Liver (tissue), 8 donors: ENCODE measurements at regions not wholly inside any gene's neighbourhood (a gene's known extent, or its start where the extent isn't known, plus 50 kb on each side); places are given as distances from the start of the nearest gene placed in this dataset.

Source experiments
- DNase-seq: peaks from one replicate; pipeline ENCODE4 v3.0.0-alpha.2; 2017; ENCODE audit warnings: low spot score
- H3K27ac ChIP-seq, 2 donors: one replicate each; pipeline ENCODE4 v1.7.0; 2013; ENCODE audit warnings: inconsistent platforms in 2 of 2, low read length in 2 of 2, control low read depth in 1 of 2, low read depth in 1 of 2, mild to moderate bottlenecking in 1 of 2
- H3K27me3 ChIP-seq, 4 donors: one replicate each; pipeline versions ENCODE4 v1.6.1 to v1.7.0; 2013; ENCODE audit warnings: low read length in 3 of 4, inconsistent platforms in 1 of 4, mild to moderate bottlenecking in 1 of 4, moderate library complexity in 1 of 4; ENCODE audit not compliant: control insufficient read depth in 4 of 4, insufficient read depth in 4 of 4
- H3K36me3 ChIP-seq, 4 donors: one replicate each; pipeline versions ENCODE4 v1.6.1 to v1.7.0; 2013; ENCODE audit warnings: low read length in 3 of 4, mild to moderate bottlenecking in 3 of 4, low read depth in 1 of 4, moderate library complexity in 1 of 4; ENCODE audit not compliant: control insufficient read depth in 4 of 4, insufficient read depth in 3 of 4
- H3K4me1 ChIP-seq, 4 donors: one replicate each; pipeline versions ENCODE4 v1.6.1 to v1.7.0; 2013; ENCODE audit warnings: low read length in 3 of 4, mild to moderate bottlenecking in 3 of 4, moderate library complexity in 1 of 4; ENCODE audit not compliant: control insufficient read depth in 4 of 4, insufficient read depth in 4 of 4
- H3K4me3 ChIP-seq, 3 donors: one replicate each; pipeline versions ENCODE4 v1.6.1 to v1.7.0; 2013; ENCODE audit warnings: low read length in 3 of 3, control low read depth in 1 of 3, low read depth in 1 of 3, mild to moderate bottlenecking in 1 of 3
- H3K9ac ChIP-seq, 2 donors: one replicate each; pipeline ENCODE4 v1.7.0; 2013; ENCODE audit warnings: low read length in 2 of 2, mild to moderate bottlenecking in 2 of 2, moderate library complexity in 2 of 2, control low read depth in 1 of 2, low read depth in 1 of 2
- H3K9me3 ChIP-seq, 4 donors: one replicate each; pipeline versions ENCODE4 v1.6.1 to v1.7.0; 2013; ENCODE audit warnings: low read length in 3 of 4; ENCODE audit not compliant: control insufficient read depth in 4 of 4
- EGR1 ChIP-seq, 2 donors: IDR thresholded peaks; 2 replicates each; pipeline ENCODE4 v1.6.1; 2016 to 2018; ENCODE audit warnings: antibody characterized with exemption in 2 of 2, low read depth in 2 of 2
- FOXA1 ChIP-seq: IDR thresholded peaks from 2 replicates; pipeline ENCODE4 v1.6.1; 2016; ENCODE audit warnings: antibody characterized with exemption
- FOXA2 ChIP-seq: IDR thresholded peaks from 2 replicates; pipeline ENCODE4 v1.6.1; 2016; ENCODE audit warnings: antibody characterized with exemption
- GABPA ChIP-seq, 2 donors: IDR thresholded peaks in 1 of 2; conservative IDR thresholded peaks in 1 of 2; 2 replicates each; pipeline ENCODE4 v1.6.1; 2016; ENCODE audit warnings: antibody characterized with exemption in 2 of 2, mild to moderate bottlenecking in 1 of 2, moderate library complexity in 1 of 2
- HNF4A ChIP-seq, 2 donors: conservative IDR thresholded peaks; 2 replicates each; pipeline ENCODE4 v1.6.1; 2016; ENCODE audit warnings: antibody characterized with exemption in 2 of 2, mild to moderate bottlenecking in 2 of 2
- HNF4G ChIP-seq: IDR thresholded peaks from 2 replicates; pipeline ENCODE4 v1.6.1; 2016; ENCODE audit warnings: antibody characterized with exemption
- JUND ChIP-seq, 2 donors: IDR thresholded peaks; 2 replicates each; pipeline ENCODE4 v1.6.1; 2016; ENCODE audit warnings: antibody characterized with exemption in 2 of 2
- NR2F2 ChIP-seq: IDR thresholded peaks from 2 replicates; pipeline ENCODE4 v1.6.1; 2016; ENCODE audit warnings: antibody characterized with exemption
- RAD21 ChIP-seq, 2 donors: IDR thresholded peaks; 2 replicates each; pipeline ENCODE4 v1.6.1; 2016; ENCODE audit warnings: antibody characterized with exemption in 2 of 2, mild to moderate bottlenecking in 2 of 2
- RXRA ChIP-seq, 2 donors: IDR thresholded peaks; 2 replicates each; pipeline ENCODE4 v1.6.1; 2017 to 2018; ENCODE audit warnings: antibody characterized with exemption in 2 of 2, mild to moderate bottlenecking in 1 of 2
- TAF1 ChIP-seq: conservative IDR thresholded peaks from 2 replicates; pipeline ENCODE4 v1.6.1; 2016; ENCODE audit warnings: antibody characterized with exemption, mild to moderate bottlenecking
- YY1 ChIP-seq: IDR thresholded peaks from 2 replicates; pipeline ENCODE4 v1.6.1; 2016; ENCODE audit warnings: antibody characterized with exemption, mild to moderate bottlenecking
- WGBS: extraction: QIAGEN DNeasy Blood & Tissue Kit; methylation state at CpG from one replicate; pipeline ENCODE4 v1.1.7; 2013; 5-methylcytosine and 5-hydroxymethylcytosine counted together
- TF ChIP-seq, protein P1 (sequence below): IDR thresholded peaks from 2 replicates; pipeline ENCODE4 v1.6.1; 2016; ENCODE audit warnings: antibody characterized with exemption
- TF ChIP-seq, protein P2 (sequence below): IDR thresholded peaks from 2 replicates; pipeline ENCODE4 v1.6.1; 2016; ENCODE audit warnings: antibody characterized with exemption
- TF ChIP-seq, protein P3 (sequence below): IDR thresholded peaks from 2 replicates; pipeline ENCODE4 v1.6.1; 2016; ENCODE audit warnings: antibody characterized with exemption
- TF ChIP-seq, protein P4 (sequence below): fragments of 150-350 bp; IDR thresholded peaks from 2 replicates; pipeline ENCODE4 v1.5.1; 2017; ENCODE audit warnings: improper control_type of control experiment, low read depth, low read length; ENCODE audit not compliant: missing input control
- donor health status: healthy.
- donor health status: healthy.
- donor health status: healthy.
- donor health status: healthy.
- donor health status: healthy.

DNA sequence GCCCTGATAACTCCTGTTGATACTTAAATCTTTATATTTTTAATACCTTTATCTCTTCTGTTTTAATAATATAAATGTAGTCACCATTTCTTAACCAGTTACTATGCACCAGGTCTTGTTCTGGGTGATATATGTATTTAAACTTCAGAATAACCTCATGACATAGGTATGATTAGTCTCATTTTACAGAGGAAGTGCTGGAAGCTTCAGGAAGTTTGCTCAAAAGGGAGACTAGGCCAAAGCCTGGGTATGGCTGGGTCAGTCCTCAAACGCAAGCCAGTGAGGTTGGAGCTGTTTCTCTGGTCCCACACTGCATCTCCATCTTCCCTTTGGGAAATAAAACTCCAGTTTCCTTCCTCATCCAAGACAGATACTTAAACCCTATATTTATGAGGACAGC, 204.7 kb upstream of the TANK start:
- no peaks in the 10 kb centered on the region for H3K27me3 ChIP-seq
- no peak overlapping the region for H3K4me3 ChIP-seq
- H3K4me1 ChIP-seq = no peaks in the 10 kb centered on the region
- H3K9me3 ChIP-seq = no peaks in the 10 kb centered on the region
- DNase-seq = no peak
- TF ChIP-seq, protein P1, sequence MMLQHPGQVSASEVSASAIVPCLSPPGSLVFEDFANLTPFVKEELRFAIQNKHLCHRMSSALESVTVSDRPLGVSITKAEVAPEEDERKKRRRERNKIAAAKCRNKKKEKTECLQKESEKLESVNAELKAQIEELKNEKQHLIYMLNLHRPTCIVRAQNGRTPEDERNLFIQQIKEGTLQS = no peak
- TF ChIP-seq YY1 (no peak), HNF4A (conservative IDR thresholded peaks at IDR 0.05) (no peak), GABPA (IDR thresholded peaks at IDR 0.05 in 1 of 2, conservative IDR thresholded peaks at IDR 0.05 in 1 of 2) (no peak), HNF4G (no peak), FOXA1 (no peak), FOXA2 (no peak), EGR1 (IDR thresholded peaks at IDR 0.05; ENCODE audit: low read depth in 2 of 2) (no peak), JUND (IDR thresholded peaks at IDR 0.05) (no peak)
- TF ChIP-seq, protein P2, sequence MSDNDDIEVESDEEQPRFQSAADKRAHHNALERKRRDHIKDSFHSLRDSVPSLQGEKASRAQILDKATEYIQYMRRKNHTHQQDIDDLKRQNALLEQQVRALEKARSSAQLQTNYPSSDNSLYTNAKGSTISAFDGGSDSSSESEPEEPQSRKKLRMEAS = no peak
- TF ChIP-seq, protein P3, sequence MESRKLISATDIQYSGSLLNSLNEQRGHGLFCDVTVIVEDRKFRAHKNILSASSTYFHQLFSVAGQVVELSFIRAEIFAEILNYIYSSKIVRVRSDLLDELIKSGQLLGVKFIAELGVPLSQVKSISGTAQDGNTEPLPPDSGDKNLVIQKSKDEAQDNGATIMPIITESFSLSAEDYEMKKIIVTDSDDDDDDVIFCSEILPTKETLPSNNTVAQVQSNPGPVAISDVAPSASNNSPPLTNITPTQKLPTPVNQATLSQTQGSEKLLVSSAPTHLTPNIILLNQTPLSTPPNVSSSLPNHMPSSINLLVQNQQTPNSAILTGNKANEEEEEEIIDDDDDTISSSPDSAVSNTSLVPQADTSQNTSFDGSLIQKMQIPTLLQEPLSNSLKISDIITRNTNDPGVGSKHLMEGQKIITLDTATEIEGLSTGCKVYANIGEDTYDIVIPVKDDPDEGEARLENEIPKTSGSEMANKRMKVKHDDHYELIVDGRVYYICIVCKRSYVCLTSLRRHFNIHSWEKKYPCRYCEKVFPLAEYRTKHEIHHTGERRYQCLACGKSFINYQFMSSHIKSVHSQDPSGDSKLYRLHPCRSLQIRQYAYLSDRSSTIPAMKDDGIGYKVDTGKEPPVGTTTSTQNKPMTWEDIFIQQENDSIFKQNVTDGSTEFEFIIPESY = no peak
- H3K9ac ChIP-seq = no peak overlapping the region
- H3K36me3 ChIP-seq = no peaks in the 10 kb centered on the region
- H3K27ac ChIP-seq = no peak overlapping the region
- WGBS = 82% methylated on average over 1 of the region's 1 CpG

DNA sequence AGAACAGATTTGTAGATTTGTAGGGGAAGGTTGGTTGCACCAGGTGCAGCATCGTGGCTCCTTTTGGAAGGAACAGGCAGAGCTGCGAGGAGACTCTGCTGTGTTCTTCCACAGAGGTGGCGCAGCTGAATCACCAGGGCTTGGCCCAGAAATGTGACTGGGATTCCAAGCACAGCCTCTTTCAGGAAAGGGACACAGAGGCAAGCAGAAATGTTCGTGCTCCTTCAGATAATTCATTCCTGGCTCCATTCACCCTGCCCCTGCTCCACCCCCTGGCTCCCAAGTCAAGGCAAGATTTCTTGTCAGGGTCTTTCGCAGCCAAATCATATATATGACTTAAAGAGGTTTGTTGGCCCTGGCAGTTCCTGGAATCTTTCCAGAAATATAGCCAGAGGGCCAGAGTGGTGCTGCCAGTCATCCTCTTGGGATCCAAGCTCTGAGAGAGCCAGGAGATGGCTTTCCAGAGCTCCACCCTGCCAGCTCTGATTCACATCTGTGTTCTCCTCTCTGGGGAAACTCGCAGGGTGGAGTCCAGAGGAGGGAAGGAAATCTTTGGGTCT, 203.9 kb upstream of the TANK start:
- H3K9me3 ChIP-seq = no peaks in the 10 kb centered on the region

More for the DNA sequence above, 203.9 kb upstream of the TANK start:
- no peak overlapping the region for H3K4me3 ChIP-seq
- DNase-seq = no peak
- WGBS = 90% methylated on average over 6 of the region's 6 CpGs
- no peaks in the 10 kb centered on the region for H3K27me3 ChIP-seq
- H3K27ac ChIP-seq = no peak overlapping the region
- TF ChIP-seq NR2F2 (no peak), FOXA1 (no peak), EGR1 (IDR thresholded peaks at IDR 0.05; ENCODE audit: low read depth in 2 of 2) (no peak), TAF1 (no peak), GABPA (IDR thresholded peaks at IDR 0.05 in 1 of 2, conservative IDR thresholded peaks at IDR 0.05 in 1 of 2) (no peak), RAD21 (IDR thresholded peaks at IDR 0.05) (no peak), FOXA2 (no peak), RXRA (IDR thresholded peaks at IDR 0.05) (no peak), JUND (IDR thresholded peaks at IDR 0.05) (no peak)
- TF ChIP-seq, protein P4, sequence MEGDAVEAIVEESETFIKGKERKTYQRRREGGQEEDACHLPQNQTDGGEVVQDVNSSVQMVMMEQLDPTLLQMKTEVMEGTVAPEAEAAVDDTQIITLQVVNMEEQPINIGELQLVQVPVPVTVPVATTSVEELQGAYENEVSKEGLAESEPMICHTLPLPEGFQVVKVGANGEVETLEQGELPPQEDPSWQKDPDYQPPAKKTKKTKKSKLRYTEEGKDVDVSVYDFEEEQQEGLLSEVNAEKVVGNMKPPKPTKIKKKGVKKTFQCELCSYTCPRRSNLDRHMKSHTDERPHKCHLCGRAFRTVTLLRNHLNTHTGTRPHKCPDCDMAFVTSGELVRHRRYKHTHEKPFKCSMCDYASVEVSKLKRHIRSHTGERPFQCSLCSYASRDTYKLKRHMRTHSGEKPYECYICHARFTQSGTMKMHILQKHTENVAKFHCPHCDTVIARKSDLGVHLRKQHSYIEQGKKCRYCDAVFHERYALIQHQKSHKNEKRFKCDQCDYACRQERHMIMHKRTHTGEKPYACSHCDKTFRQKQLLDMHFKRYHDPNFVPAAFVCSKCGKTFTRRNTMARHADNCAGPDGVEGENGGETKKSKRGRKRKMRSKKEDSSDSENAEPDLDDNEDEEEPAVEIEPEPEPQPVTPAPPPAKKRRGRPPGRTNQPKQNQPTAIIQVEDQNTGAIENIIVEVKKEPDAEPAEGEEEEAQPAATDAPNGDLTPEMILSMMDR = no peak
- TF ChIP-seq, protein P2 = no peak
- no peaks in the 10 kb centered on the region for H3K4me1 ChIP-seq
- H3K9ac ChIP-seq = no peak overlapping the region
- H3K36me3 ChIP-seq = no peaks in the 10 kb centered on the region
